Hepatocyte (in vitro differentiated cells): ENCODE measurements at regions not wholly inside any gene's neighbourhood (a gene's known extent, or its start where the extent isn't known, plus 50 kb on each side); places are given as distances from the start of the nearest gene placed in this dataset.

Experiments used
- CTCF ChIP-seq: fragments of 200-600 bp; sonication (generic); IDR thresholded peaks from 2 replicates; pipeline ENCODE4 v1.5.1; 2016; ENCODE audit warnings: antibody characterized with exemption, mild to moderate bottlenecking; ENCODE audit not compliant: poor library complexity
- EZH2 ChIP-seq: fragments of 200-600 bp; sonication (generic); IDR thresholded peaks from 2 replicates; pipeline ENCODE4 v1.6.1; 2016; ENCODE audit warnings: antibody characterized with exemption, mild to moderate bottlenecking, borderline replicate concordance

- TF ChIP-seq CTCF (no peak), EZH2 (no peak)
Observed at GRCh38 chr3:180264479-180264878, 227.7 kb upstream of the PEX5L start.
